ENCODE measurements at regions not wholly inside any gene's neighbourhood (a gene's known extent, or its start where the extent isn't known, plus 50 kb on each side); places are given as distances from the start of the nearest gene placed in this dataset.

DNA sequence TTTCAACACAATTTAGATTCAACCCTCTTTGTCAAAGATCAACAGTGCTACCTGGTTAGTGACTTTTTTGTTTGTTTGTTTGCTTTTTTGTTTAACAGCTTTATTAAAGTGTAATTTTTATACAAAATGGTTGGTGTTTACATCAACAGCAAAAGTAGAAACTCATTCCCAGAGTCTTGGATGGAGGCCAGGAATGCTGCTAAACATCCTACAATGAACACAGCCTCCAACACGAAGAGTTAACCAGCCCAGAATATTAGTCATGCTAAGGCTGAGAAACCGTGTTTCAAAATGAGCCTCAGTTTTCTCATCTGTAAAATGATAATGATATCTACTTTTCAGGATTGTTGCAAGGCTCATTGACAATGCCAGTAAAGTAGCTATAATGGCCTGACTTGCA, 211.0 kb upstream of the MAF start:
- H3K4me3 ChIP-seq (ENCODE audit: low read length), result no peak overlapping the region
- DNase-seq (ENCODE audit: low read depth), result peak; percentile 15
- TF ChIP-seq, protein P1, sequence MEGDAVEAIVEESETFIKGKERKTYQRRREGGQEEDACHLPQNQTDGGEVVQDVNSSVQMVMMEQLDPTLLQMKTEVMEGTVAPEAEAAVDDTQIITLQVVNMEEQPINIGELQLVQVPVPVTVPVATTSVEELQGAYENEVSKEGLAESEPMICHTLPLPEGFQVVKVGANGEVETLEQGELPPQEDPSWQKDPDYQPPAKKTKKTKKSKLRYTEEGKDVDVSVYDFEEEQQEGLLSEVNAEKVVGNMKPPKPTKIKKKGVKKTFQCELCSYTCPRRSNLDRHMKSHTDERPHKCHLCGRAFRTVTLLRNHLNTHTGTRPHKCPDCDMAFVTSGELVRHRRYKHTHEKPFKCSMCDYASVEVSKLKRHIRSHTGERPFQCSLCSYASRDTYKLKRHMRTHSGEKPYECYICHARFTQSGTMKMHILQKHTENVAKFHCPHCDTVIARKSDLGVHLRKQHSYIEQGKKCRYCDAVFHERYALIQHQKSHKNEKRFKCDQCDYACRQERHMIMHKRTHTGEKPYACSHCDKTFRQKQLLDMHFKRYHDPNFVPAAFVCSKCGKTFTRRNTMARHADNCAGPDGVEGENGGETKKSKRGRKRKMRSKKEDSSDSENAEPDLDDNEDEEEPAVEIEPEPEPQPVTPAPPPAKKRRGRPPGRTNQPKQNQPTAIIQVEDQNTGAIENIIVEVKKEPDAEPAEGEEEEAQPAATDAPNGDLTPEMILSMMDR (conservative IDR thresholded peaks at IDR 0.05; ENCODE audit: low read depth, low read length), result no peak

DNA sequence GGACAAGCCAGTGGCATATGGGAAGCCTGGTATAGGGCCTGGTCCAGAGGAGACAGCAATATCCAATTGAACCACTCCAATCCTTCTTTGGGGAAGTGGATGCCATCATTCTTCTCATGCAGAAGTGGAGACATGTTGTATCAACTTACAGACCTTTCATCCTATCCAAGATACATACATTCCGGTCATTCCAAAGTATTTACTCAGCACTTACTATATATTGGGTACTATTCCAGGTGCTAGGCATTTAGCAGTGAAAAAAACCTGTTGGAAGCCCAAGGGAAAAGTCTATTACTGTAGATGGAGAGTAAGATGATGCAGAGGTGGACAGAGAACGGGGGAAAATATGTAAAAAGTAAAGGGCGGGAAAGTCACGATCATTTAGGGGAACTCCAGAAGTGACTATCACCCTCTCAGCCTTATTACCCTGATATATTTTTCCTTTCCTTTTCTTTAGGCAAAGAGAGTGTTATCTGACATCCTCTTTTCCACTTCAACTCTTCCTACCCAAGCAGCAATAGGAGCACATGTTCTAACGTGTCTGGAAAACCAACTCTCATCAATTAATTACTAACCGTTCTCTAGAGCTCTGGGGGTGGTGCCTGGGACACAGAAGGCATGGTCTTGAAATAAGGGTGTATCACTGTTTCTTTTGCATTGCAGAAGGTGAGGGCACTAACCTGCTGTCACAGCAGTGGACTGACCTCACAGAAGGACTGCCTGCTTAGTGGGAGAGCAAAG, 210.1 kb upstream of the MAF start:
- H3K4me3 ChIP-seq (ENCODE audit: low read length), result no peak overlapping the region
- TF ChIP-seq, protein P1 (conservative IDR thresholded peaks at IDR 0.05; ENCODE audit: low read depth, low read length), result no peak
- DNase-seq (ENCODE audit: low read depth), result no peak

DNA sequence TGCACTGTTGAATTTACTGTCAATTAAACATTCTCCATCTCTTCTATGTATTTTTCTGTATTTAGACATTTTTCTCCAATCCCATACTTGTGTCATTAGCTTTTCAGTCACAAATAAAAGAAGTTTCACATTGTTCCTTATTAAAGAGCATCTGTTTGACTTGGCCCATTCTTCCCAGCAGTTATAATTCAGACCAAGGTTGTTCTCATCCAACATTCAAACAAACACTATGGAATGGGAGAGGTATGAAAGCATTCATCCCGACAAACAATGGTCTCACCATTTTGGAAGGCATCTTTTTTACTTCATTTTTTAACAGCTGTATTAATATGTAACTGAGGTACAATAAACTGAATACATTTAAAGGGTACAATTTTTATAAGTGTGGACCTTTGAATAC, 208.8 kb upstream of the MAF start:
- no peak overlapping the region for H3K4me3 ChIP-seq (ENCODE audit: low read length)
- no peak for DNase-seq (ENCODE audit: low read depth)
- TF ChIP-seq, protein P1 (conservative IDR thresholded peaks at IDR 0.05; ENCODE audit: low read depth, low read length), result no peak

DNA sequence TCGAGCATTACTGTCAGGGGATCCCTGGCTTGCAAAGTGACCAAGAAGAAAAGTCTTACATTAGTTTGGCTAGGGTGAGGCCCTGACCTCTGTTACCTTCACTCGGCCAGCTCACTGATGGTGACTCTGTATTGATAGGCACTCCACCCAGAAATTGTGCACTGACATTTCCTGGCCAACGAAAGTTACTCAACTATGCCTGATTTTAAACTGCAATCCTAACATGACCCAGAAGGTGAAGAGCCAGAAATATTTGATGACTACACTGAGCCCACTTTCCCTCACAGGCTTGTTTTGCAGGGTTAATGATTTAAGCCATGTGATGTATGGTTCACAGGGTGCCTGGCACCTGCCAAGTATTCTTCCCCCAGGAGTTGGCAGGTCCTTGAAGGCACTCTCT, 208.2 kb upstream of the MAF start:
- TF ChIP-seq, protein P1 (conservative IDR thresholded peaks at IDR 0.05; ENCODE audit: low read depth, low read length), result no peak
- H3K4me3 ChIP-seq (ENCODE audit: low read length), result no peak overlapping the region
- no peak for DNase-seq (ENCODE audit: low read depth)

DNA sequence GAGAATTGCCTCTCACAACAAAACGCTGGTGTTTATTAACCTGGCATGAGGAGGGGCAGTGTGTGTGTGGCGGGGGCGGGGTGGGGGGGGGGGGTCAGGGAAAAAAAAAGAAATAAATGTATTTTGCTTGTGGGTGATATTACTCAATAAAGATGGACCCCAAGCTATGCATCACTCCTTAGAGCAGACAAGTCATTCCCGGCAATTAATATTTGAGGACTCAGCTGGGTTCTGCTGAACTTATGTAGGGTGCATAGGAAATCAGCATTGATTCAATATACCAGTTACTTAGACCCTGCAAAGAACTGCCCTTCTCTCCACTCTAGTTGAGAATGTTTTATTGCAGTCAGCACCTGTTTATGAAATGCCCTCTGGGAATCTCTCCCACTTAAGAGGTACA, 206.2 kb upstream of the MAF start:
- TF ChIP-seq, protein P1 (conservative IDR thresholded peaks at IDR 0.05; ENCODE audit: low read depth, low read length), result no peak
- H3K4me3 ChIP-seq (ENCODE audit: low read length), result no peak overlapping the region

DNA sequence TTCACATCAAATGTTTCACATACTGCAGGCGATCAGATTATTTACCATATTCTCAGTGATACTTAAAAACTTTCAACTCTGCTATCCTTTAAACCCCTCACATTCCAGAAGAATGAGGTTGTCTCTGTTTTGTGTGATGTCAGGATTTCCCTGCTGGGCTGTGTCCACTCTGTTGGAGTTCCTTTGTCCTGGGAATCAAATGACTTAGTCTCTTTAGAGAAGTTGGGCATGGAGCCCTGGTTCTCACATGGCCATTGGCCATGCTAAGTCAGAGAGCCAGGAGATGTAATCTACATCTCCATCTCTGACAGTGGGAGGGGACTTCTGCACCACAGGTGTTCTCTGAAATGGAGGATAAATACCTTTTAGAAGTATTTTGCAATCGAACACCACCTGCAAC, 205.1 kb upstream of the MAF start:
- H3K4me3 ChIP-seq (ENCODE audit: low read length), result no peak overlapping the region
- DNase-seq (ENCODE audit: low read depth), result no peak
- TF ChIP-seq, protein P1 (conservative IDR thresholded peaks at IDR 0.05; ENCODE audit: low read depth, low read length), result no peak

More for the DNA sequence above, 206.2 kb upstream of the MAF start:
- no peak for DNase-seq (ENCODE audit: low read depth)

DNA sequence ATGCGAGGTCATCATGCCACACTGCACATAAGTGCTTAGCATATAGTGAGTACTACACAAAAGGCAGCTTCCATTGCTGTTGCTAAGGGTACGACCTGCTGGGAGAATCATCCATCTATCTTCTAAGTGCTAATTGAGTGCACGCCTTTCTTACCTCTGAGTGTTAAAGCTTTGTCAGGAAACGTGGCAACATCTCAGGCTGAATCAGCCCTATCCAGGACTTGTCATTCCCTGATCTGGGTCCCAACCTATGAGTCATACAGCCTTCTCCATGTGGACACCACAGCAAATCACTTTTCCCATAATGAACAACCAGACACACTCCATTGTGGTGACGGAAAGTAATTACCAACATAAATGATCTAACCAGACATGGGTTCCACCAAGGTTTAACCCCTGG, 201.1 kb upstream of the MAF start:
- no peak for DNase-seq (ENCODE audit: low read depth)
- TF ChIP-seq, protein P1 (conservative IDR thresholded peaks at IDR 0.05; ENCODE audit: low read depth, low read length), result no peak
- H3K4me3 ChIP-seq (ENCODE audit: low read length), result no peak overlapping the region

Measured in retinal pigment epithelial cell (primary cell).